ENCODE measurements at regions not wholly inside any gene's neighbourhood (a gene's known extent, or its start where the extent isn't known, plus 50 kb on each side); places are given as distances from the start of the nearest gene placed in this dataset.

DNA sequence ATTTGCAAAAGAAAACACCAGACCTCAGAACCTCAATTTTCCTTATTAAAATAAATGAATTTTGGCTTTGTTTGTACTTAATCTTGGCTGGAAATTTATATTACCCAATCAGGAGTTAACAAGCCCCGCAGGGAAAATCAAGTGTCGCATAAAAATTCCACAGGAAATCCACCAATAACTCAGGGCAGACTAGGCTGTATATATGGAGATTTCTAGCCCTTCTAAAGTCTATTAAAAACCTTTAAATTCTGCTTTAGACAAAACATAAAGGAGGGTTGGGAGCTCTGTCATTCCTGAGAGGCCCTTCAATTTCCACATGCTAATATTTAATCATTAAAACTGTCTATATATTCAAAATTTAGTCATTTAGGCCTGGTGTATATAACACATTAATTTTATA is 434.7 kb downstream of the CDH11 start:
- intact Hi-C loops (cut with micrococcal nuclease; ENCODE audit: unreplicated experiment), result no loop called here
- Histone ChIP-seq H3K4me3 (ENCODE audit: low read depth, low read length) (no peak overlapping the region), H3K27me3 (replicated peaks; ENCODE audit: control insufficient read depth, insufficient read depth, low read length) (no peaks in the 10 kb centered on the region), H3K4me1 (no peaks in the 10 kb centered on the region), H3K9me3 (no peaks in the 10 kb centered on the region), H3K36me3 (ENCODE audit: control insufficient read depth, insufficient read depth, low read length) (no peaks in the 10 kb centered on the region)
- H3K36me3 Mint-ChIP-seq (ENCODE audit: insufficient read depth, unreplicated experiment), result no peaks in the 10 kb centered on the region
- no peaks in the 10 kb centered on the region for H3K4me1 Mint-ChIP-seq (ENCODE audit: low read depth, unreplicated experiment)
- DNase-seq, result no peak
- BruUV-seq (replicated peaks), result no TSS peak
- peaks cover 9% of the 10 kb centered on the region for H3K27me3 Mint-ChIP-seq (ENCODE audit: insufficient read depth, unreplicated experiment)
- H3K4me3 Mint-ChIP-seq (ENCODE audit: unreplicated experiment), result no peak overlapping the region
- POLR2A ChIA-PET, result no interaction called here
- TF ChIP-seq, protein P1, sequence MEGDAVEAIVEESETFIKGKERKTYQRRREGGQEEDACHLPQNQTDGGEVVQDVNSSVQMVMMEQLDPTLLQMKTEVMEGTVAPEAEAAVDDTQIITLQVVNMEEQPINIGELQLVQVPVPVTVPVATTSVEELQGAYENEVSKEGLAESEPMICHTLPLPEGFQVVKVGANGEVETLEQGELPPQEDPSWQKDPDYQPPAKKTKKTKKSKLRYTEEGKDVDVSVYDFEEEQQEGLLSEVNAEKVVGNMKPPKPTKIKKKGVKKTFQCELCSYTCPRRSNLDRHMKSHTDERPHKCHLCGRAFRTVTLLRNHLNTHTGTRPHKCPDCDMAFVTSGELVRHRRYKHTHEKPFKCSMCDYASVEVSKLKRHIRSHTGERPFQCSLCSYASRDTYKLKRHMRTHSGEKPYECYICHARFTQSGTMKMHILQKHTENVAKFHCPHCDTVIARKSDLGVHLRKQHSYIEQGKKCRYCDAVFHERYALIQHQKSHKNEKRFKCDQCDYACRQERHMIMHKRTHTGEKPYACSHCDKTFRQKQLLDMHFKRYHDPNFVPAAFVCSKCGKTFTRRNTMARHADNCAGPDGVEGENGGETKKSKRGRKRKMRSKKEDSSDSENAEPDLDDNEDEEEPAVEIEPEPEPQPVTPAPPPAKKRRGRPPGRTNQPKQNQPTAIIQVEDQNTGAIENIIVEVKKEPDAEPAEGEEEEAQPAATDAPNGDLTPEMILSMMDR (IDR thresholded peaks at IDR 0.05; ENCODE audit: insufficient read depth in 1 of 2, low read depth in 1 of 2, low read length in 1 of 2, severe bottlenecking in 1 of 2, unreplicated experiment in 1 of 2), result no peak
- H3K27ac Mint-ChIP-seq (ENCODE audit: unreplicated experiment), result no peak overlapping the region
- CTCF ChIA-PET, result no interaction called here
- H3K9me3 Mint-ChIP-seq (ENCODE audit: unreplicated experiment), result peaks cover 22% of the 10 kb centered on the region

DNA sequence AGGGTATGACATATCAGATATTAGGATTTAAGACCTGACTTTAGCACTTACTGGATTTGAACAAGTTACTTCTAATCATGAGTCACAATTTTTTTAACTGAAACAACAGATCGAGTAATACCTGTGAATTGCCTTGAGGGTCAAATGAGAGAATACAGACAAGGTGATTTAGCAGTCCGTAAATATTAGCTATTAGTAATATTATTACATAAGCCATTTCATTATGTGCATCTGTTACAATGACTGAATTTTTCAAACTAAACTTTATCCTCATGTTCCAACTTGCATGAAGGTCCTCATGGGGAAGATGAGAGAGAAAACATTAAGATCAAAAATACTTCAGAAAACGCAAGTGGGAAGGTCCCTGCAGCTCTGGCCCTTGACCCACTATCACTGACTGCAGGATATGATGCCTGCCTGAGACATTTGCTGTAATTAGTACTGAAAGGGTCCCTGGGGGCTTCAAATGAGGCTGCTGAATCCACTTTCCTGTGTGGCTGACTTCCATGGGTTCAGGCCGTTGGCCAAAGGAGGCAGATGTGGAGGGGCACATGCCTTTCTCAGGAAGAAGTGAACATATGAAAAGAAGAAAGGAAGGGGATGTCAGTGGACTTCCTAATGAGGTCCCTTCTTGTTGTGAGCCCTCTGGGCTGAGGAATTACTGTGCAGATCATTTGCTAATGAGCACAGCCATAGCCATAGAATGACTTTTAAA is 441.7 kb downstream of the CDH11 start:
- H3K4me3 Mint-ChIP-seq (ENCODE audit: unreplicated experiment), result no peak overlapping the region
- CTCF ChIA-PET, result no interaction called here

DNA sequence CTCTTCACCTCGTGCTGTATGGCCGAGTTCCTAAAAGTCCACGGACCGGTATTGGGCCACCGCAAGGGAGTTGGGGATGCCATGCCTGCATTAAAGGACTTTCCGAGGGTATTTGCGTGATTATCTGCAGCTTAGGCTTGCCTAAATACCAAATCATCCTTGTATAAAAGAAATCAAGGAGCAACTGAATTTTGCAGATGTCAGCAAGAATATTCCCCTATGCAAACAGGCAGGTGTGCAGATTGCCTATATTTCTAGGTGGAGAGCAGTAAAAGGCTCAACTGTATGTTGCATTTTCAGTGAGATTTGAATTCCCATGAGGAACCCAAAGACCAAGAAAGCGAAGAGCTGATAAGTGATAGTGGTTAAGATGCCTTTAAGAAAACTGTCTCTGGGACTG is 452.3 kb downstream of the CDH11 start:
- Mint-ChIP-seq H3K4me3 (ENCODE audit: unreplicated experiment) (no peak overlapping the region), H3K27ac (ENCODE audit: unreplicated experiment) (no peak overlapping the region), H3K9me3 (ENCODE audit: unreplicated experiment) (no peaks in the 10 kb centered on the region), H3K36me3 (ENCODE audit: insufficient read depth, unreplicated experiment) (no peaks in the 10 kb centered on the region), H3K4me1 (ENCODE audit: low read depth, unreplicated experiment) (no peaks in the 10 kb centered on the region), H3K27me3 (ENCODE audit: insufficient read depth, unreplicated experiment) (no peaks in the 10 kb centered on the region)
- POLR2A ChIA-PET, result no interaction called here
- TF ChIP-seq, protein P1 (IDR thresholded peaks at IDR 0.05; ENCODE audit: insufficient read depth in 1 of 2, low read depth in 1 of 2, low read length in 1 of 2, severe bottlenecking in 1 of 2, unreplicated experiment in 1 of 2), result no peak
- no peak for DNase-seq
- CTCF ChIA-PET, result no interaction called here
- no peaks in the 10 kb centered on the region for H3K9me3 ChIP-seq
- no peaks in the 10 kb centered on the region for H3K27me3 ChIP-seq (replicated peaks; ENCODE audit: control insufficient read depth, insufficient read depth, low read length)
- H3K4me3 ChIP-seq (ENCODE audit: low read depth, low read length), result no peak overlapping the region
- no peaks in the 10 kb centered on the region for H3K4me1 ChIP-seq
- H3K36me3 ChIP-seq (ENCODE audit: control insufficient read depth, insufficient read depth, low read length), result no peaks in the 10 kb centered on the region
- no TSS peak for BruUV-seq (replicated peaks)
- intact Hi-C loops (cut with micrococcal nuclease; ENCODE audit: unreplicated experiment), result no loop called here

More for the DNA sequence above, 441.7 kb downstream of the CDH11 start:
- POLR2A ChIA-PET, result interaction anchor here (0.5 kb wide), 1 partner anchor 569 kb away, joined by 4 read pairs; no protein-coding TSS in a partner anchor
- Mint-ChIP-seq H3K27ac (ENCODE audit: unreplicated experiment) (no peak overlapping the region), H3K9me3 (ENCODE audit: unreplicated experiment) (peaks cover 33% of the 10 kb centered on the region), H3K36me3 (ENCODE audit: insufficient read depth, unreplicated experiment) (no peaks in the 10 kb centered on the region), H3K27me3 (ENCODE audit: insufficient read depth, unreplicated experiment) (peaks cover 3% of the 10 kb centered on the region), H3K4me1 (ENCODE audit: low read depth, unreplicated experiment) (no peaks in the 10 kb centered on the region)
- no peak for DNase-seq
- intact Hi-C loops (cut with micrococcal nuclease; ENCODE audit: unreplicated experiment), result no loop called here
- BruUV-seq (replicated peaks), result no TSS peak
- H3K4me3 ChIP-seq (ENCODE audit: low read depth, low read length), result no peak overlapping the region
- TF ChIP-seq, protein P1 (IDR thresholded peaks at IDR 0.05; ENCODE audit: insufficient read depth in 1 of 2, low read depth in 1 of 2, low read length in 1 of 2, severe bottlenecking in 1 of 2, unreplicated experiment in 1 of 2), result no peak
- no peaks in the 10 kb centered on the region for H3K4me1 ChIP-seq
- H3K36me3 ChIP-seq (ENCODE audit: control insufficient read depth, insufficient read depth, low read length), result no peaks in the 10 kb centered on the region
- H3K27me3 ChIP-seq (replicated peaks; ENCODE audit: control insufficient read depth, insufficient read depth, low read length), result no peaks in the 10 kb centered on the region
- H3K9me3 ChIP-seq, result 0 out of 2 replicates have a peak, but pooled peaks cover 5% of the 10 kb centered on the region
